Muscle layer of duodenum (tissue), 2 donors: ENCODE measurements at regions not wholly inside any gene's neighbourhood (a gene's known extent, or its start where the extent isn't known, plus 50 kb on each side); places are given as distances from the start of the nearest gene placed in this dataset.

Experiments used
- H3K27ac ChIP-seq: one replicate; pipeline ENCODE4 v1.7.0; 2013; ENCODE audit warnings: mild to moderate bottlenecking, low read length
- H3K27me3 ChIP-seq: one replicate; pipeline ENCODE4 v1.7.0; 2013; ENCODE audit warnings: low read depth, mild to moderate bottlenecking, control low read depth, low read length
- H3K36me3 ChIP-seq, 2 donors: one replicate each; pipeline ENCODE4 v1.7.0; 2013; ENCODE audit warnings: low read length in 2 of 2, control low read depth in 1 of 2, mild to moderate bottlenecking in 1 of 2; ENCODE audit not compliant: insufficient read depth in 2 of 2, control insufficient read depth in 1 of 2
- H3K4me1 ChIP-seq, 2 donors: one replicate each; pipeline ENCODE4 v1.7.0; 2013; ENCODE audit warnings: low read length in 2 of 2, mild to moderate bottlenecking in 2 of 2, control low read depth in 1 of 2, moderate library complexity in 1 of 2; ENCODE audit not compliant: insufficient read depth in 2 of 2, control insufficient read depth in 1 of 2
- H3K4me3 ChIP-seq, 2 donors: one replicate each; pipeline ENCODE4 v1.7.0; 2013; ENCODE audit warnings: low read length in 2 of 2, low read depth in 1 of 2, mild to moderate bottlenecking in 1 of 2
- H3K9me3 ChIP-seq, 2 donors: one replicate each; pipeline ENCODE4 v1.7.0; 2013; ENCODE audit warnings: low read length in 2 of 2, control low read depth in 1 of 2, mild to moderate bottlenecking in 1 of 2; ENCODE audit not compliant: control insufficient read depth in 1 of 2
- donor health status: healthy.

DNA sequence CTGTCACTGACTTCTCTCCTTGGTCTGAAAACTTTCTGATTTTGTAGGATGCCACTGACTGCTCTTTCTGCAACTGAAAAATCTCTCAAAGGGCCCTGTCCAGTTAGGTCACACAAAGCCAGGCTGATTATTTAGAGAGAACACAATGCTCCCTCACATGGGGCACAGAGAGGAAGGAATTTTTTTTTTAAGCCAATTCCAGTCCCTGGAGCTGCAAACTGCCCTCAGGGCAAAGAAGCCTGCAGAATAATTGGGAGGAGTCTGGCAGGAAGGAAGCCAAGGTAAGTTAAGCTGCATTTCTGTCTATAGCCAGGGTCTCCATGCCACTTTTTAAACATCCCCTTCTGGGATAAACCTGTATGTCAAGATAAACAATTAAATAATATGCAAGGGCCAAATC is 305.5 kb downstream of the ZSWIM6 start:
- Histone ChIP-seq H3K9me3 (no peaks in the 10 kb centered on the region), H3K4me1 (no peaks in the 10 kb centered on the region), H3K4me3 (no peak overlapping the region), H3K27ac (no peak overlapping the region), H3K27me3 (no peaks in the 10 kb centered on the region), H3K36me3 (no peaks in the 10 kb centered on the region)

GRCh38 chr5:61638476-61638875 is 306.4 kb downstream of the ZSWIM6 start:
- Histone ChIP-seq H3K4me1 (no peaks in the 10 kb centered on the region), H3K36me3 (no peaks in the 10 kb centered on the region), H3K9me3 (no peaks in the 10 kb centered on the region), H3K27ac (no peak overlapping the region), H3K4me3 (no peak overlapping the region), H3K27me3 (no peaks in the 10 kb centered on the region)

GRCh38 chr5:61640179-61641021 is 308.3 kb downstream of the ZSWIM6 start:
- Histone ChIP-seq H3K4me3 (no peak overlapping the region), H3K4me1 (no peaks in the 10 kb centered on the region), H3K36me3 (no peaks in the 10 kb centered on the region), H3K27me3 (no peaks in the 10 kb centered on the region), H3K27ac (no peak overlapping the region), H3K9me3 (no peaks in the 10 kb centered on the region)

DNA sequence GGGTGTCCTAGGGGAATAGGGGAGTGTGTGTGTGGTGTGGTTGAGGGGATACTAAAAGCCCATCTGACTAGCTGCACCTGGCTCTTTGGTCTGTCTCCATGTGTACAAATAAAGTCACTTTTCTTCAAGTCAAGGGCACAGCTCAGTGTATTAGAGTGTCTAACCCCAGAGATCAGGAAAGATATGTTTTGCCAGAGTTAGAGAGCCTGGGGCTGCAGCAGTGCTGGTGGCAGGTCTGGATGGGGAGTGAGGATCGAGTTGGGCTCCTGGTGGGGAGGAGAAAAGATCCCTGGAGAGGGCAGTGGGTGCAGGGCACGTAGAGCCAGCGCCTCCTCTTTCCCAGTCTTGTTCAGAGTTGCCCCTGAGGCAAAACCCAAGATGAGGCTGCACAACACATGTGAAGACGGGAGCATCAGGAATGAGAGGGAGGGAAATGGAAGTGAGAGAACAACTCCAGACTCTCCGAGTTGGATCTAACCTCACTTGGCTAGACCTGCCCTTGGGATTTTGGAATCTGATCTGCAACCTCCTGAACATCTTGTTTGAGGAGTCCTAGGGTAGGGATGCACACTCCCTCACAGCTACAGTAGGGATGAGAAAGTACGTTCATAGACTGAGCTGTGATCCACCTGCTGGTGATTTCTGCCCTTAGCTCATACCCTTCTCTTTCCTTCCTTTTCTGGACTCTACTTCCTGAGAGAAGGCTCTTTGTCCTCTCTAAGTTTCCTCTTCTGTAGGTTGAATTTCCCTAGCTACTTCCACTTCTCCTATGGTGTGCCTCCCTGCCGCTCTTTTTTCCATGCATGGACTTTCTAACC is 309.9 kb downstream of the ZSWIM6 start:
- Histone ChIP-seq H3K36me3 (no peaks in the 10 kb centered on the region), H3K27me3 (no peaks in the 10 kb centered on the region), H3K4me3 (no peak overlapping the region), H3K27ac (no peak overlapping the region), H3K4me1 (no peaks in the 10 kb centered on the region), H3K9me3 (no peaks in the 10 kb centered on the region)

- H3K9me3 ChIP-seq, result no peaks in the 10 kb centered on the region
- H3K27me3 ChIP-seq, result no peaks in the 10 kb centered on the region
- no peaks in the 10 kb centered on the region for H3K36me3 ChIP-seq
- no peaks in the 10 kb centered on the region for H3K4me1 ChIP-seq
- H3K27ac ChIP-seq, result no peak overlapping the region
- no peak overlapping the region for H3K4me3 ChIP-seq
Measured at GRCh38 chr5:61647672-61648071, 315.6 kb downstream of the ZSWIM6 start.

DNA sequence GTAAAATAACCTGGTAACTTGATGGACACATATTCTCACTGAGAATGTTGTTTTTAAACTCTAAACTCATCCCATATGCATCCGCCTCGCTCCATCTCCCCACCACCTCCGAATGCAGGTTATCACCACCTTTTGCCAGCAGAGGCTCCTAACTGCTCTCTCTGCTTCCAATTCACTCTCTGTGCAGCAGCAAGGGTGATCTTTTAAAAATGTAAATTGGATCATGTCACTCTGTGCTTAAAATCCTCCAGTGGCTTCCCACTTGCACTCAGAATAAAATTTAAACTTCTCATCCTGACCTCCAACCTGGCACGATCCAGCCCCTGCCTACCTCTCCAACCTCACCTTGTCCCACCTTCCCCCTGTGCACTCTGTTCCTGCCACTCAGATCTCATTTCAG is 317.2 kb downstream of the ZSWIM6 start:
- Histone ChIP-seq H3K27ac (no peak overlapping the region), H3K27me3 (no peaks in the 10 kb centered on the region), H3K36me3 (no peaks in the 10 kb centered on the region), H3K4me1 (no peaks in the 10 kb centered on the region), H3K9me3 (no peaks in the 10 kb centered on the region), H3K4me3 (no peak overlapping the region)

DNA sequence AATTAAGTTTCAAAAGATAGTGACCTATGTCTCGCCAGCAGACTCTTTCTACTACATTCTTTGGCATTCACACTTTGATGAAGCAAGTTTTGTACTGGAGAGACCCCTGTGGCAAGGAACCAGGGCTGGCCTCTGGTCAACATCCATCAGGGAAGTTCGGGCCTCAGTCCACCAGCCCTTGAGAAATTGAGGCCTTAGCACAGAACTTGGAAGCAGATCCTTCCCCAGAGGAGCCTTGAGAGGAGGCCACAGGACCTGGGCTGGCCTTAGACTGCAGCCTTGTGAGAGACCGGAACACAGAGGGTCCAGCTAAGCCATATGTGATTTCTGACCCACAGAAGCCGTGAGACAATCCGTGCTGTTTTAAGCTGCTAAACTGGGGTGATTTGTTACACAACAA is 317.9 kb downstream of the ZSWIM6 start:
- no peaks in the 10 kb centered on the region for H3K27me3 ChIP-seq
- no peak overlapping the region for H3K4me3 ChIP-seq
- H3K36me3 ChIP-seq, result no peaks in the 10 kb centered on the region
- H3K4me1 ChIP-seq, result no peaks in the 10 kb centered on the region
- no peak overlapping the region for H3K27ac ChIP-seq
- H3K9me3 ChIP-seq, result no peaks in the 10 kb centered on the region

- no peaks in the 10 kb centered on the region for H3K9me3 ChIP-seq
- no peaks in the 10 kb centered on the region for H3K36me3 ChIP-seq
- H3K4me1 ChIP-seq, result no peaks in the 10 kb centered on the region
- no peaks in the 10 kb centered on the region for H3K27me3 ChIP-seq
- no peak overlapping the region for H3K4me3 ChIP-seq
- no peak overlapping the region for H3K27ac ChIP-seq
Measured at GRCh38 chr5:61650661-61651060, 318.6 kb downstream of the ZSWIM6 start.

DNA sequence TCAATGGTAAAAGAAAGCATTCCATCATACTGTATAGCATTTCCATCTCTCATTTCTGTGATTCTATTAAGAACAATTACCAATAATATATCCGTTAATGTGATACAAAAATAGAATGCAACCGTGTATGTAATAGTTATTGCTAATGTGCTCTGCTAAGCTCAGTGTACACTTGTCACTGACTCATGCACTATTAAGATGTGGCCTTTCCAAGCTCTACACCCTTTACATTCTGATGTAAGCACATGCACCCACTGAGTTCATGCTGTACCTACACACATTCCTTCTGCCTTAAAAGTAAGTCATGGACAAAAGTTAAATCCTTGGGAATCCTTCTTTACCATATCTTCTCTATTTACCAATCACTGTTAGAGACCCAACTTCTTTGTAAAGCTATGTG is 319.1 kb downstream of the ZSWIM6 start:
- no peak overlapping the region for H3K27ac ChIP-seq
- no peaks in the 10 kb centered on the region for H3K9me3 ChIP-seq
- no peaks in the 10 kb centered on the region for H3K27me3 ChIP-seq
- no peaks in the 10 kb centered on the region for H3K36me3 ChIP-seq
- no peaks in the 10 kb centered on the region for H3K4me1 ChIP-seq
- no peak overlapping the region for H3K4me3 ChIP-seq

DNA sequence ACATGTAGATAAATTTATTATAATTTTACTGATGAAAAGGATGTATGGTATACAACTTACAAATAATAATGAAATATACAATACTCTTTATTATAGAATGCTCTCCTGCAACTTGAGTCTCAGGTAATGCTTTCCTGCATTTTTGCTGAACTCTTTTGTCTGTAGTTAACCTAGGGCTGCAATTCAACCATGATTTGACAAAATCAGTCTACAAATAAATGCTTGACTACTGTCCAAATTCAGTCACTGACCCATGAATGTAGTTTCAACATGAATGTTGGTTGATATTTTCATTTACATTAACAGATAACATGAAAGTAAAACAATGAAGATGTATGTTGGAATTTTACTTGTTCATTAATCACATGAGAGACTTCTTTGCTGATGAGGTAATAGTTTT is 320.9 kb downstream of the ZSWIM6 start:
- no peak overlapping the region for H3K4me3 ChIP-seq
- H3K4me1 ChIP-seq, result no peaks in the 10 kb centered on the region
- no peaks in the 10 kb centered on the region for H3K9me3 ChIP-seq
- no peaks in the 10 kb centered on the region for H3K27me3 ChIP-seq
- H3K27ac ChIP-seq, result no peak overlapping the region
- no peaks in the 10 kb centered on the region for H3K36me3 ChIP-seq

DNA sequence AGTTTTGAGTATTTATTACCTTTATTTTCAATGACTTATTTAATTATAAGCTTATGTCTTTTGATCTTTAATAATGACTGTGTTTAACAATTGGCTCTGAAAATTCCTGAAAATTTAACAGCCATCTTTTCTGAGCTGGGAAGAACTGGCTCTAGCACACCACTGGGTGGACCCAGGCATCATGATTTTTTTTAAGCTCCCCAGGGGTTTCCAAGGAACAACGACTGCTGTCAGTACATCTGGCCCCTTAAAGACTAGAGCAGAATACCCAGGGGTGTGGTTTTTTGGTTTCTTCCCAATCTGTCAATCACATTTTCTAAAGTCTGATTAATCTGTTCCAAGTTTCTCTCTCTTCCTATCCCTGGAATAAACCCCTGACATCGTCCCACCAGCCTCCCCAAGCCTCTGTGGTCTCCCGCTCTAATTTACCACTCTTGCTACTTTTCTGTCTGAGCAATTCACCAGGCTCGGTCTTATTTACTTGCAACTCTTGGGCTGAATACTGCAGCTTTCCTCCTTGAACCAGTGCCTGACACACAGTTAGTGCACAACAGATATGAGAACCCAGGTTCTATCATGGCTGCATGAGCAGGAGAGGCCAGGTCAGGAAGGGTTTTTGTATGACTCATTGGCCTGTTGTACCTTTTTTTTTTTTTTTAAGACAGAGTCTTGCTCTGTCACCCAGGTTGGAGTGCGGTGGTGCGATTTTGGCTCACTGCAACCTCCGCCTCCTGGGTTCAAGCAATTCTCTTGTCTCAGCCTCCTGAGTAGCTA is 321.9 kb downstream of the ZSWIM6 start:
- no peaks in the 10 kb centered on the region for H3K36me3 ChIP-seq
- no peaks in the 10 kb centered on the region for H3K9me3 ChIP-seq
- H3K4me1 ChIP-seq, result no peaks in the 10 kb centered on the region
- H3K27me3 ChIP-seq, result no peaks in the 10 kb centered on the region
- no peak overlapping the region for H3K4me3 ChIP-seq
- no peak overlapping the region for H3K27ac ChIP-seq
